SJCRH30 (cell line): ENCODE measurements at regions not wholly inside any gene's neighbourhood (a gene's known extent, or its start where the extent isn't known, plus 50 kb on each side); places are given as distances from the start of the nearest gene placed in this dataset.
"Not testable (repeated sequence)": the region's sequence is repeated elsewhere in the genome, so short reads cannot be mapped to it uniquely, and the experiment has no call there.

Experiments
- DNase-seq, 2 experiments: peaks; one replicate each; pipeline ENCODE4 v3.0.0-alpha.2; 2015 to 2020
- H3K27ac ChIP-seq: fragments of 250-450 bp; sonication (Bioruptor Pico); 2 replicates; pipeline ENCODE4 v1.5.1; 2020; ENCODE audit warnings: mild to moderate bottlenecking, moderate library complexity
- H3K27me3 ChIP-seq: fragments of 250-450 bp; sonication (Bioruptor Pico); 2 replicates; pipeline ENCODE4 v1.5.1; 2020; ENCODE audit warnings: mild to moderate bottlenecking, moderate library complexity
- H3K36me3 ChIP-seq: fragments of 250-450 bp; sonication (Bioruptor Pico); 2 replicates; pipeline ENCODE4 v1.5.1; 2020; ENCODE audit warnings: mild to moderate bottlenecking, moderate library complexity
- H3K4me1 ChIP-seq: fragments of 250-450 bp; sonication (Bioruptor Pico); 2 replicates; pipeline ENCODE4 v1.5.1; 2020; ENCODE audit warnings: mild to moderate bottlenecking, moderate library complexity
- H3K4me3 ChIP-seq: fragments of 250-450 bp; sonication (Bioruptor Pico); 2 replicates; pipeline ENCODE4 v1.5.1; 2020; ENCODE audit warnings: mild to moderate bottlenecking, moderate library complexity
- H3K9me3 ChIP-seq: fragments of 250-450 bp; sonication (Bioruptor Pico); replicated peaks from 2 replicates; pipeline ENCODE4 v1.5.1; 2020; ENCODE audit warnings: mild to moderate bottlenecking, moderate library complexity

DNA sequence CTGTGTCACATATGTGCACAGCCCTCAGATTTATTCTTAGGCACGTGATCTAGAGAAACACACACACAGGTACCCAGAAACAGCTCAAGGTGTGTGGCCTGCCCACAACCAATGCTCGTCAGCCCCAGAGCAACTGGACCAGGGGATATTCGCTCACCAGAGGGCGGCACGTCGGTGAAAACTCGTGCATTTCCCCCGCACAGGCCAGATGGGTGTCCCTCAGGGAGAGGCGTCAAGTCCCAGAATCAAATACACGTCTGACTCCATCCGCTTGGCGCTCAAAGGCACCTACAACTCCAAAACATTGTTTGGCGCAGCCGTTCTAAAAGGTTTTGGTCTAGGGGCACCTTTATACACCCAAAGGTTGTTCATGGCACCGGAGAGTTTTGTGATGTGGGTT is 429.0 kb downstream of the BRD1 start:
- Histone ChIP-seq H3K27ac (no peak overlapping the region), H3K9me3 (no peaks in the 10 kb centered on the region; the same call in 1 of the 2 replicates), H3K27me3 (peaks cover 77% of the 10 kb centered on the region), H3K4me3 (no peak overlapping the region), H3K4me1 (no peaks in the 10 kb centered on the region), H3K36me3 (no peaks in the 10 kb centered on the region)
- DNase-seq = no peak

DNA sequence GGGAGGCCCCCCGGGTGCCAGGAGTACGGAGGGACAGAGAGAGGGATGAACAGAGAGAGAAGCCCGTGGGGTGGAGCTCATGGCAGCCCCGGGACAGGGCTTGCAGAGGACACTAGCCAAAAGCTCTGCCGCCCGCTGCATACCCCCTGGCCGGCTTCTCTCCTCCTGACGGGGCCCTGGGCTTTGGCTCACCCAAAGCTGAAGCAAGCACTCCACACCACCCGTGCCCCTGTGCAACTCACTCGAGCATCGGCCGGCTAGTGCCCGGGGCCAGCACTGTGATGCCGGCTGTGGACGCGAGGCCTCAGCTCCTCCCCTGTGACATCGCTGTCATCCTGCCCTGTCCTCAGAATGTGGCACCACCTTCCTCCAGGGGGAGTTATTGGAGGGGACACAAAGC is 429.6 kb downstream of the BRD1 start:
- DNase-seq = no peak
- Histone ChIP-seq H3K27ac (no peak overlapping the region), H3K27me3 (peaks cover 77% of the 10 kb centered on the region), H3K4me3 (no peak overlapping the region), H3K9me3 (no peaks in the 10 kb centered on the region; the same call in 1 of the 2 replicates), H3K36me3 (no peaks in the 10 kb centered on the region), H3K4me1 (no peaks in the 10 kb centered on the region)

DNA sequence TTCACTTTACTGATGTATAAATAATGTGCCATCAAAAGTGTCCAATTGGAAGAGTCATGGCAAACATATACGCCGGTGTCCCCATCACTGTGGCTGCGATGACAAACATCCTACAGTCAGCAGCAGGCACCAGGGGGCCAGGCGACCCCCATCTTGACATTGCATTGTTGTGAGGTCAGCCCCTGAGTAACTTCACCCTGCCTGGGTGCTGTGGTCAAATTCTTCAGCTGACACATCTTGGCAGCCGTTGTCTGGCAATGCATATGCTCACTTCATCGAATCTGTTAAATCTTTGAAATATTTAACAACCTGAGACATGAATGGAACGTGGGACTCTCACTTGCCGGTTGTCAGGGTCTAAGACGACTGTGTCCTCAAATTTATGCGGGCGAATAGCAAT is 430.9 kb downstream of the BRD1 start:
- H3K9me3 ChIP-seq = no peaks in the 10 kb centered on the region; the same call in 1 of the 2 replicates
- H3K27me3 ChIP-seq = peaks cover 73% of the 10 kb centered on the region
- DNase-seq = no peak

DNA sequence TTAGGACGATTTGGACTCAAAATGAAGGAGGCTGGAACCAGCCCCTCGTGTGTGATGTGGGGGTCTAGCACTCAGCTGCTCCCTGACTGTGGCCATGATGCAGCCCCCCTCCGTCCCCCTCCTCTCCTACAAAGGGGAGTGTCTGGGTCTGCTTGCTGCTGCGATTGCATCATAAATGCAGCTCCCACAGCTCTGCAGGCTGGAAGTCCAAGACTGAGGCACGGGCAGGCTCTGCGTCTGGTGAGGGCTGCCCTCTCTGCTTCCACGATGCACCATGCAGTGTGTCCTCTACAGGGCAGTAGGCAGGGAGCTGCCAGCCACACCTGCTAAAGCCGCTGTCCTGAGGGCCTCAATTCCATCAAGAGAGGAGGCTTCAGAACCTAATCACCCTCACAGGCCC is 432.1 kb downstream of the BRD1 start:
- peaks cover 68% of the 10 kb centered on the region for H3K27me3 ChIP-seq
- DNase-seq = no peak
- no peak overlapping the region for H3K27ac ChIP-seq
- no peaks in the 10 kb centered on the region; the same call in 1 of the 2 replicates for H3K9me3 ChIP-seq
- H3K36me3 ChIP-seq = no peaks in the 10 kb centered on the region
- no peaks in the 10 kb centered on the region for H3K4me1 ChIP-seq
- no peak overlapping the region for H3K4me3 ChIP-seq

More for the DNA sequence above, 430.9 kb downstream of the BRD1 start:
- no peak overlapping the region for H3K27ac ChIP-seq
- no peak overlapping the region for H3K4me3 ChIP-seq
- no peaks in the 10 kb centered on the region for H3K36me3 ChIP-seq
- no peaks in the 10 kb centered on the region for H3K4me1 ChIP-seq

DNA sequence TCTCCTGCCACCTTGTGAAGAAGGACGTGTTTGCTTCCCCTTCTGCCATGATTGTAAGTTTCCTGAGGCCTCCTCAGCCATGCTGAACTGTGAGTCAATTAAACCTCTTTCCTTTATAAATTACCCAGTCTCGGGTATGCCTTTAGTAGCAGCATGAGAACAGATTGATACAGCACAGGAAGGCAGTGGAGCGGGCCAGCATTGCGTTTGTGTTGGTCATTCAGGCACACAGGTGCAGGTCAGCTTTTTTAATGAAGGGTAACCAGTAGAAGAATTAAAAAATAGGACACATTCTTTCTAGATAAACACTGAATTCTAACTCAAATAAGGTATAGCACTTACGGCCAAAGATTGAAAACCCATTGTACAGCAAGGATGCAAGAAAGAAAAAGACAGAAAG is 432.6 kb downstream of the BRD1 start:
- not testable (repeated sequence) for H3K4me1 ChIP-seq, H3K27ac ChIP-seq, H3K4me3 ChIP-seq, DNase-seq, H3K9me3 ChIP-seq, H3K36me3 ChIP-seq
- H3K27me3 ChIP-seq = peaks cover 67% of the 10 kb centered on the region

DNA sequence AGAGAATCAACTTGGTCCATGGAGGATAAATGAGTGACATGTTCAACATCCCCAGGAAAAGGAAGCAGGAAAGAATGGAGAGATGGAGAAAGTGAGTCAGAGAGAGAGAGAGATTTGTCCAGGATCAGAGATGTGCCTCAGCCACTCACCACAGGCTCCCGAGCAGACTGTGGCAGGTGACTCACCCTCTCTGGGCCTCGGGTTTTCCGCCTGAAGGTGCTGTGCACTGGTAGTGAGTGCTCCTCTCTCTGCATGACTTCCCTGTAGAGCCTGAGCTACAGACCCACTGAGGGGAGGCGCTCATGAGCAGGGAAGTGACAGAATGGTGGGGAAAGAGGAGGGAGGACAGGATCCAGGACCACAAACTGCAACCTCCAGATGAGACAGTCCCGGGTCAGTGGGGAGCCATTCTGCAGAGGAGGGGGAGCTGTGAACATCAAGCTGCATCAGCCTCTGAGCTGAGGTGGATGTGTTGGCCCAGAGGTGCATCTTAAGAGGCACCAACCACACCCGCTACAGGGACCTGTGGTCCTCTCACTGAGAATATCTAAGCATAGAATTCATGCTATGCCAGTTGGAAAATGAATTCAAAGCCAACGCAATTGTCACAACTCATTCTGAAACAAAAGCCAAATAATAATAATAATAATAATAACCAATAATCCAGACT is 433.4 kb downstream of the BRD1 start:
- no peak overlapping the region for H3K27ac ChIP-seq
- H3K9me3 ChIP-seq = no peaks in the 10 kb centered on the region; the same call in 1 of the 2 replicates
- no peaks in the 10 kb centered on the region for H3K4me1 ChIP-seq
- no peaks in the 10 kb centered on the region for H3K36me3 ChIP-seq
- peaks cover 66% of the 10 kb centered on the region for H3K27me3 ChIP-seq
- DNase-seq = no peak
- H3K4me3 ChIP-seq = no peak overlapping the region

DNA sequence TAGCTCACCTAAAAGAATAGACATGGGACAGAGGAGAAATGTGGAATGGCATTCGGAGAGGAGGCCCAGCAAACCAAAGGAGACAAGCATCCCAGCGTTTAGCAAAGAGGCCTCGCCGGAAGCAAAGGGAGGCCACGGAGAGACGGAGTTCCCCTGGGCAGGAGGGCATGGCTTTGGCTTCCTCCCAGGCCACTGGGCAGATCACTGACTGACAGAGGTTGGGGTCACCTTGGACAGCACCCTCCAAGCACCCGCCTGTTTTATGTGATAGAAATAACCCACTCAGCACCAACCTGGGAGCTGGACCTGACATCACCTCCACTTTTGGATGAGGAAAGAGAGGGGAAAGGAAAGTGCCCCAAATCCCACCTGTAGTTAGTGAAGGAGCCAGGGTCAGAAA is 434.1 kb downstream of the BRD1 start:
- DNase-seq = no peak
- Histone ChIP-seq H3K9me3 (peaks cover 2% of the 10 kb centered on the region; the same call in 1 of the 2 replicates), H3K27ac (no peak overlapping the region), H3K27me3 (peaks cover 60% of the 10 kb centered on the region), H3K4me3 (no peak overlapping the region), H3K36me3 (no peaks in the 10 kb centered on the region), H3K4me1 (no peaks in the 10 kb centered on the region)

DNA sequence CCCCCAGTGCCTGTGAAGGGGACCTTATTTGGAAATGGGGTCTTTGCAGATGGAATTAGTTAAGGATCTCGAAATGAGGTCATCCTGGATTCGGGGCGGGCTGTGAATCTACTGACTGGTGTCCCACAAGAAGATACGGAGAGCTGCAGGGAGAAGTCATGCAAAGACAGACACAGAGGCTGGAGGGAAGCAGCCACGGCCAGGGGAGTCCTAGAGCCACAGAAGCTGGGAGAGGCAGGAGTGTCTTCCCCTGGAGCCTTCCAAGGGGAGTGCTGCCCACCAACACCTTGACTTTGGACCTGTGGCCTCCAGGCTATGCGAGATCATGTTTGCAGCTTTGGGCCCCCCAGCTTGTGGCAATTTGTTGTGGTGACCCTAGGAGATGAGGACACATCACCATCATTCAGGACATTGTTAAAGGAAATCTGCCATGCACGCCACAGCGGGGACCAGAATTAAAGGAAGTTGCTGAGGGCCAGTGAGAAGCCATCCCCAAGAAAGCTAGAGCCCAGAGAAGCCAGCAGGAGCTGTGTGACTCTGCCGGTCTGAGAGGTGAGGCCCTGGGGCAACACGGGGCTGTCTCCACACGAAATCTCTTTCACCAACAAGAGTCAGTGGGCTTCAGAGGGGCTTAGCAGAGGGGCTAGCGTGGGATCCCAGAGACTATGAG is 434.7 kb downstream of the BRD1 start:
- Histone ChIP-seq H3K27me3 (peaks cover 56% of the 10 kb centered on the region), H3K9me3 (peaks cover 3% of the 10 kb centered on the region; the same call in 1 of the 2 replicates), H3K36me3 (no peaks in the 10 kb centered on the region), H3K27ac (no peak overlapping the region), H3K4me3 (no peak overlapping the region), H3K4me1 (no peaks in the 10 kb centered on the region)
- no peak for DNase-seq

DNA sequence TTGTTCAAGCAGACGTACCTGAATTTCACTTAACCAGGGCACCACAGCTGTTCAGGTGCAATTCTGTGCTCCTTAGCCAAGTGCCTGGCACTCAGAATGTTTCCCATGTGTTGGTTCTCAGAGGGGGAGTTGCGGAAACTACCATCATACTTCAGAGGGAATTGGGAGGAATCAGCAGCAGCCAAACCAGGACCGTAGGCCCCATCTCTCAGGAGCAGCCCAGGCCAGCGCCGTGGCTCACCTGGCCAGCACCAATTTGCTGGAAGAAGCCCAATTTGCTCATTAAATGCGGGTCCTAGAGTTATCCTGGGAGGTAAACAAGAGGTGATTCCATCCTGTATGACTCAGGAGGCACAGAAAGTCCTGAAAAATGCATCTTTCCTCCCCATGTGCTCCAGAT is 435.4 kb downstream of the BRD1 start:
- H3K27me3 ChIP-seq = peaks cover 51% of the 10 kb centered on the region
- H3K4me3 ChIP-seq = no peak overlapping the region
- H3K36me3 ChIP-seq = no peaks in the 10 kb centered on the region
- H3K27ac ChIP-seq = no peak overlapping the region
- no peak for DNase-seq
- H3K9me3 ChIP-seq = peaks cover 3% of the 10 kb centered on the region; the same call in 1 of the 2 replicates
- no peaks in the 10 kb centered on the region for H3K4me1 ChIP-seq

DNA sequence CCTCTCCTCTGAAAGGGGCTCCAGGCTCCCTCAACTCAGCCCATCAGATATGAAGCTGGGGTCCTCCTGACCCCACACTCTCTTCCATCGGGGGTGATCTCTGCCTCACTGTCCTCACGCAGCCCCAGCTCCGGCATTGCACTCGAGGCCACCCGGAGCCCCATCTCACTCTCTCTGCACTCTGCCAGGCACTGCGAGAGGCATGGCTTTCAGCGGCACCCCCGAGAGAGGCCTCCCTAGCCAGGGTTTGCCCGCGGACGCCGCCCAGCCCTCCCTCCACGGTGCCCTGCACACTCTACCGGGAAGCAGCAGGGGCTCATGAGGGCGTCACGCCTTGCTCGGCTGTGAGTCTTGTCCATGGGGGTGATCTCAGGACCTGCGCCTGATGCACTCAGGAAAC is 436.2 kb downstream of the BRD1 start:
- no peaks in the 10 kb centered on the region for H3K4me1 ChIP-seq
- DNase-seq = no peak
- peaks cover 43% of the 10 kb centered on the region for H3K27me3 ChIP-seq
- no peak overlapping the region for H3K27ac ChIP-seq
- H3K4me3 ChIP-seq = no peak overlapping the region
- no peaks in the 10 kb centered on the region for H3K36me3 ChIP-seq
- H3K9me3 ChIP-seq = peaks cover 3% of the 10 kb centered on the region; the same call in 1 of the 2 replicates

DNA sequence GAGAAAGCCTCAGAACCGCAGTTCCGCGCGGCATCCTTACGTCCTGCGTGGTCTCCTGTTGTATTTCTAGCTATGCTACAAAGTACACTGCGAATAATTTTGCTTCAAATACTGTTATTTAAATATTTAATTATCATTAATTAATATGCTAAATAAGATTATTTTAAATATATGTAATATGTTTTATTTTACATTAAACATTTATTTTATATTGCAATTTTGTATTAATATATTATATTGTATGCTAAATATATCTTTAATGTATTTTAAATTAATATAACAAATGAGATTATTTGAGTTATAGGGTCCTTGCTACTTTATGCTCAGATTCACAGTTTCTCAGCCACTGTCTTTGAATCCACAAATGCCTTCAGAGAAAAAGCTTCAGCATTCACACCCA is 436.7 kb downstream of the BRD1 start:
- no peaks in the 10 kb centered on the region for H3K36me3 ChIP-seq
- H3K4me1 ChIP-seq = no peaks in the 10 kb centered on the region
- no peak for DNase-seq
- H3K27ac ChIP-seq = no peak overlapping the region
- peaks cover 38% of the 10 kb centered on the region for H3K27me3 ChIP-seq
- H3K4me3 ChIP-seq = no peak overlapping the region
- H3K9me3 ChIP-seq = peaks cover 3% of the 10 kb centered on the region; the same call in 1 of the 2 replicates

DNA sequence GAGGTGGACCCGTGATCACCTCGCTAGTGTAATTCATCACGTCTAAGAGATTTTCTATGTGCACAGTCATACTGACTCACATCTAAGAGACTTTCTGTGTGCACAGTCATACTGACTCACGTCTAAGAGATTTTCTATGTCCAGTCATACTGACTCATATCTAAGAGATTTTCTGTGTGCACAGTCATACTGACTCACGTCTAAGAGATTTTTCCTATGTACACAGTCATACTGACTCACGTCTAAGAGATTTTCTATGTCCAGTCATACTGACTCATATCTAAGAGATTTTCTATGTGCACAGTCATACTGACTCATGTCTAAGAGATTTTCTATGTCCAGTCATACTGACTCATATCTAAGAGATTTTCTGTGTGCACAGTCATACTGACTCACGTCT is 443.8 kb downstream of the BRD1 start:
- not testable (repeated sequence) for H3K27ac ChIP-seq, DNase-seq

DNA sequence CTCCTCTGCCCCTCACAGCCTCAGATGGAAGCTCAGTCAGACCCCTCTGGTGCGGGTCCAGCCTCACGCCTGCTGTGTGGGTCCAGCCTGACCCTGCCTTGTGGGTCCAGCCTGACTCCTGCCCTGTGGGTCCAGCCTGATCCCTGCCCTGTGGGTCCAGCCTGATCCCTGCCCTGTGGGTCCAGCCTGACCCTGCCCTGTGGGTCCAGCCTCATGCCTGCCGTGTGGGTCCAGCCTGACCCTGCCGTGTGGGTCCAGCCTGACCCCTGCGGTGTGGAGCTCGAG is 445.3 kb downstream of the BRD1 start:
- Histone ChIP-seq H3K4me1 (no peaks in the 10 kb centered on the region), H3K36me3 (no peaks in the 10 kb centered on the region), H3K9me3 (no peaks in the 10 kb centered on the region), H3K27me3 (peaks cover 39% of the 10 kb centered on the region), H3K4me3 (no peak overlapping the region), H3K27ac (no peak overlapping the region)
- no peak for DNase-seq

More for the DNA sequence above, 443.8 kb downstream of the BRD1 start:
- not testable (repeated sequence) for H3K4me1 ChIP-seq, H3K9me3 ChIP-seq, H3K4me3 ChIP-seq, H3K36me3 ChIP-seq
- H3K27me3 ChIP-seq = peaks cover 26% of the 10 kb centered on the region

DNA sequence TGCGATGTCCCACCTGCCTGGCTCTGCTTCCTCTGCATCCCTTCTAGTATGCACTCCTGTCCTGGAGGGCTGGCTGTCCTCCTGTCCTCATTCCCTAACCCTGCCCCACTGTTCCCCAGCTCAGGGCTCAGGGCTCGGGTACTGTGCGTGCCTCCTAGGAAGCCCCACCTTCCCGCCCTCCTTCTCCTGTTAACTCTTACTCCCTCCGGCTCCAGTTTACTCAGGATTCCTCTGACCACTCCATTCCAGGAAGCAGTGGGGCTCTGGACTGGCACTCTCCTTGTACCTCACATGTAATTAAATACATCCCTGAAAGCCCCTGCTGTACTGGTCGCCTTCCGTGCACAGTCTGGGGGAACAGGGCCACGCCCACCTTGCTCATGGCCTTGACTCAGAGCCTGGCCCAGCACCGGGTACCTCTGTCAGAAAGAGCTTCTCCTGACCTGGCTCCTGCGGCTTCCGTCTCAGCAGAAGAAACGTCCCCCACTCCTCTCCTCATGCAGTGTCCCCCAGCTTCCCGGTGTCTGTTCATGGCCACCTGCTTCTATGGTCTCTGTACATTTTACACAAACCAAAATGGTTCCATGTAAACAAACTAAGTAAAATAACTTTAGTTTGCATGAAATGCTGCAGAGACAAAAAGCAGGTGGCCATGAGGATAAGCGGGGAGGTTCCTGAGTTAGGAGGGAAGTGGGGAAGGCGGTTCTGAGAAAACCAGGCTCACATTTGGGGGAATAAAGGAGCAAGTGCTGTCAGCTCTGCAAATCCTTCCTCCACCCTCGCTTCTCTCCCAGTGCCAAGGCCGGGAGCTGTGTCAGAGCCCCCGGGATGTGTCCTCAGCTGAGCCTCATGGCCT is 445.9 kb downstream of the BRD1 start:
- no peak for DNase-seq

DNA sequence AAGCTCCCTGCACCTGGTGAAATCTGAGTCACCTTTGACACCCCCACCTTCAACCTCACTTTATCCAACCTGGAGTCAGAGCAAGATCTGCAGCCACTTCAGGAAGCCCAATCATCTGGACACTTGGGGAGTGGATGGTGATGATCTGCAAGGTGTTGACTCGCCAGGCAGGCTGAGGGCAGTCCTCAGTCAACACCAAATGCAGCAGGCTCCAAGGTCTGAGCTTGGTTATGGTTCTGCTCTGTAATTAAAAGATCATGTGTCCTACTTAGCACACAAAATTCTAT is 446.9 kb downstream of the BRD1 start:
- no peak for DNase-seq
- Histone ChIP-seq H3K36me3 (no peaks in the 10 kb centered on the region), H3K9me3 (0 out of 2 replicates have a peak, but pooled peaks cover 2% of the 10 kb centered on the region), H3K27ac (no peak overlapping the region), H3K4me1 (no peaks in the 10 kb centered on the region), H3K27me3 (peaks cover 56% of the 10 kb centered on the region), H3K4me3 (no peak overlapping the region)

More for the DNA sequence above, 445.9 kb downstream of the BRD1 start:
- Histone ChIP-seq H3K27me3 (peaks cover 45% of the 10 kb centered on the region), H3K27ac (no peak overlapping the region), H3K9me3 (no peaks in the 10 kb centered on the region), H3K36me3 (no peaks in the 10 kb centered on the region), H3K4me3 (no peak overlapping the region), H3K4me1 (no peaks in the 10 kb centered on the region)
